Keratinocyte (primary cell): ENCODE measurements at regions not wholly inside any gene's neighbourhood (a gene's known extent, or its start where the extent isn't known, plus 50 kb on each side); places are given as distances from the start of the nearest gene placed in this dataset.

Experiments used
- CTCF ChIP-seq, 3 experiments: IDR thresholded peaks in 1 of 3; conservative IDR thresholded peaks in 1 of 3; optimal IDR thresholded peaks in 1 of 3; 2 replicates in 2 of 3; 3 replicates in 1 of 3; pipeline versions ENCODE3 to v1.5.1; 2011; ENCODE audit warnings: low read length in 3 of 3, mild to moderate bottlenecking in 3 of 3, moderate library complexity in 2 of 3, control low read depth in 1 of 3, inconsistent platforms in 1 of 3; ENCODE audit not compliant: insufficient read depth in 2 of 3; ENCODE audit errors: extremely low read depth in 1 of 3
- EZH2 ChIP-seq: IDR thresholded peaks from one replicate; pipeline ENCODE4 v1.6.1; 2012; ENCODE audit warnings: inconsistent platforms, mild to moderate bottlenecking, low read length, moderate library complexity

GRCh38 chr4:38611676-38612075 lies 52.3 kb upstream of the KLF3 start:
- TF ChIP-seq CTCF (optimal IDR thresholded peaks at IDR 0.05 in 1 of 3, IDR thresholded peaks at IDR 0.05 in 1 of 3, conservative IDR thresholded peaks at IDR 0.05 in 1 of 3; ENCODE audit: extremely low read depth in 1 of 3, insufficient read depth in 2 of 3, low read length in 3 of 3) (no peak), EZH2 (no peak)
